ENCODE measurements at regions not wholly inside any gene's neighbourhood (a gene's known extent, or its start where the extent isn't known, plus 50 kb on each side); places are given as distances from the start of the nearest gene placed in this dataset.

GRCh38 chr18:66168685-66169235, 417.9 kb downstream of the CDH7 start:
- Histone ChIP-seq H3K27me3 (no peaks in the 10 kb centered on the region), H3K4me3 (no peak overlapping the region), H3K9me3 (no peaks in the 10 kb centered on the region), H3K36me3 (no peaks in the 10 kb centered on the region), H3K4me1 (no peaks in the 10 kb centered on the region), H3K27ac (no peak overlapping the region)
- intact Hi-C loops (cut with DNase I; ENCODE audit: low total_unique reads) = no loop called here
- no peak for DNase-seq (ENCODE audit: low spot score in 2 of 2)
- TF ChIP-seq POLR2AphosphoS5 (IDR thresholded peaks at IDR 0.05) (no peak), CTCF (IDR thresholded peaks at IDR 0.05) (no peak), POLR2A (IDR thresholded peaks at IDR 0.05) (no peak)

- no peak for DNase-seq (ENCODE audit: low spot score in 2 of 2)
- TF ChIP-seq POLR2AphosphoS5 (IDR thresholded peaks at IDR 0.05) (no peak), POLR2A (IDR thresholded peaks at IDR 0.05) (no peak), CTCF (IDR thresholded peaks at IDR 0.05) (no peak)
- intact Hi-C loops (cut with DNase I; ENCODE audit: low total_unique reads) = no loop called here
- no peaks in the 10 kb centered on the region for H3K27me3 ChIP-seq
- no peaks in the 10 kb centered on the region for H3K4me1 ChIP-seq
- H3K27ac ChIP-seq = no peak overlapping the region
- no peaks in the 10 kb centered on the region for H3K9me3 ChIP-seq
- H3K4me3 ChIP-seq = no peak overlapping the region
- no peaks in the 10 kb centered on the region for H3K36me3 ChIP-seq
Observed at GRCh38 chr18:66167829-66168684, 417.2 kb downstream of the CDH7 start.

GRCh38 chr18:66160007-66160406, 409.2 kb downstream of the CDH7 start:
- no peak for DNase-seq (ENCODE audit: low spot score in 2 of 2)
- H3K4me3 ChIP-seq = no peak overlapping the region
- no peaks in the 10 kb centered on the region for H3K36me3 ChIP-seq
- no peaks in the 10 kb centered on the region for H3K27me3 ChIP-seq
- intact Hi-C loops (cut with DNase I; ENCODE audit: low total_unique reads) = no loop called here
- H3K9me3 ChIP-seq = no peaks in the 10 kb centered on the region
- no peaks in the 10 kb centered on the region for H3K4me1 ChIP-seq
- TF ChIP-seq POLR2A (IDR thresholded peaks at IDR 0.05) (no peak), CTCF (IDR thresholded peaks at IDR 0.05) (no peak), POLR2AphosphoS5 (IDR thresholded peaks at IDR 0.05) (no peak)
- H3K27ac ChIP-seq = no peak overlapping the region

- DNase-seq (ENCODE audit: low spot score in 2 of 2) = no peak
- TF ChIP-seq CTCF (IDR thresholded peaks at IDR 0.05) (no peak), POLR2AphosphoS5 (IDR thresholded peaks at IDR 0.05) (no peak), POLR2A (IDR thresholded peaks at IDR 0.05) (no peak)
- intact Hi-C loops (cut with DNase I; ENCODE audit: low total_unique reads) = no loop called here
- no peaks in the 10 kb centered on the region for H3K27me3 ChIP-seq
- H3K4me3 ChIP-seq = no peak overlapping the region
- no peaks in the 10 kb centered on the region for H3K36me3 ChIP-seq
- H3K9me3 ChIP-seq = no peaks in the 10 kb centered on the region
- no peak overlapping the region for H3K27ac ChIP-seq
- no peaks in the 10 kb centered on the region for H3K4me1 ChIP-seq
Observed at GRCh38 chr18:66159451-66159850, 408.6 kb downstream of the CDH7 start.

GRCh38 chr18:66156946-66157687, 406.3 kb downstream of the CDH7 start:
- TF ChIP-seq POLR2AphosphoS5 (IDR thresholded peaks at IDR 0.05) (no peak), CTCF (IDR thresholded peaks at IDR 0.05) (no peak), POLR2A (IDR thresholded peaks at IDR 0.05) (no peak)
- Histone ChIP-seq H3K27ac (no peak overlapping the region), H3K4me1 (no peaks in the 10 kb centered on the region), H3K27me3 (no peaks in the 10 kb centered on the region), H3K9me3 (no peaks in the 10 kb centered on the region), H3K36me3 (no peaks in the 10 kb centered on the region), H3K4me3 (no peak overlapping the region)
- no peak for DNase-seq (ENCODE audit: low spot score in 2 of 2)
- intact Hi-C loops (cut with DNase I; ENCODE audit: low total_unique reads) = no loop called here

Data from breast epithelium (tissue), 4 donors.